ENCODE measurements at regions not wholly inside any gene's neighbourhood (a gene's known extent, or its start where the extent isn't known, plus 50 kb on each side); places are given as distances from the start of the nearest gene placed in this dataset.

DNA sequence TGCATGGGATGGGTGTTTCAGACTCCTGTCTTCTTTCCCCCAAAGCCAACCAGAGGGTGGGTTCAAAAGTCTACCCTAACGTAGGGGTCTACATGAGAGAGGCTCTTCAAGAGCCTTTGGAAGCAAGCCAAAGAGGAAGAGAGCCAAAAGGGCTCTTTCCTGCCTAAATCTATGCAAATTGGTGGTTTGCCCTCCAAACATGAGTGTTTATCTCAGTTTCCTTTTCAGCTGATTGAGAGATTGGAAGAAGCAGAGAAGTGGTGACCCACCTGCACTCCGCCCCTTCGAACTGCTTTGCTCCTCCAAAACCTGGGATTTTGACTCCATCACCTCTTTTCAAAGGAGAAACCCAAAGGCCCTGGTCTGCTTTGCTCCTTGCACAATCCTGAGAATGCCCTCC lies 65.4 kb upstream of the MAF start:
- H3K4me1 ChIP-seq (ENCODE audit: insufficient read depth, low read length, poor library complexity, severe bottlenecking) = peaks cover 8% of the 10 kb centered on the region
- no peaks in the 10 kb centered on the region for H3K27me3 ChIP-seq (ENCODE audit: insufficient read depth, low read length, poor library complexity, severe bottlenecking)
- H3K36me3 ChIP-seq (ENCODE audit: insufficient read depth, low read length) = no peaks in the 10 kb centered on the region
- H3K9me2 ChIP-seq (replicated peaks; ENCODE audit: low read depth, low read length) = no peaks in the 10 kb centered on the region
- no peaks in the 10 kb centered on the region for H3F3A ChIP-seq (ENCODE audit: low read depth)
- TF ChIP-seq, protein P1, sequence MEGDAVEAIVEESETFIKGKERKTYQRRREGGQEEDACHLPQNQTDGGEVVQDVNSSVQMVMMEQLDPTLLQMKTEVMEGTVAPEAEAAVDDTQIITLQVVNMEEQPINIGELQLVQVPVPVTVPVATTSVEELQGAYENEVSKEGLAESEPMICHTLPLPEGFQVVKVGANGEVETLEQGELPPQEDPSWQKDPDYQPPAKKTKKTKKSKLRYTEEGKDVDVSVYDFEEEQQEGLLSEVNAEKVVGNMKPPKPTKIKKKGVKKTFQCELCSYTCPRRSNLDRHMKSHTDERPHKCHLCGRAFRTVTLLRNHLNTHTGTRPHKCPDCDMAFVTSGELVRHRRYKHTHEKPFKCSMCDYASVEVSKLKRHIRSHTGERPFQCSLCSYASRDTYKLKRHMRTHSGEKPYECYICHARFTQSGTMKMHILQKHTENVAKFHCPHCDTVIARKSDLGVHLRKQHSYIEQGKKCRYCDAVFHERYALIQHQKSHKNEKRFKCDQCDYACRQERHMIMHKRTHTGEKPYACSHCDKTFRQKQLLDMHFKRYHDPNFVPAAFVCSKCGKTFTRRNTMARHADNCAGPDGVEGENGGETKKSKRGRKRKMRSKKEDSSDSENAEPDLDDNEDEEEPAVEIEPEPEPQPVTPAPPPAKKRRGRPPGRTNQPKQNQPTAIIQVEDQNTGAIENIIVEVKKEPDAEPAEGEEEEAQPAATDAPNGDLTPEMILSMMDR (conservative IDR thresholded peaks at IDR 0.05; ENCODE audit: low read length) = no peak
- no peak for TF ChIP-seq EZH2phosphoT487 (IDR thresholded peaks at IDR 0.05; ENCODE audit: borderline replicate concordance)
- H3K4me2 ChIP-seq (ENCODE audit: low read depth, low read length, poor library complexity, severe bottlenecking) = no peak overlapping the region
- H3K9me3 ChIP-seq (ENCODE audit: insufficient read depth, low read depth, low read length) = peaks cover 5% of the 10 kb centered on the region
- no peak overlapping the region for H3K9ac ChIP-seq (ENCODE audit: low read depth, low read length, poor library complexity, severe bottlenecking)
- H2AFZ ChIP-seq (ENCODE audit: low read length) = no peak overlapping the region
- H3K79me2 ChIP-seq (ENCODE audit: insufficient read depth, low read length) = no peaks in the 10 kb centered on the region
- H4K20me1 ChIP-seq (ENCODE audit: insufficient read depth, low read length, poor library complexity, severe bottlenecking) = no peaks in the 10 kb centered on the region
- H3K4me3 ChIP-seq (ENCODE audit: low read length, poor library complexity, severe bottlenecking) = no peak overlapping the region

DNA sequence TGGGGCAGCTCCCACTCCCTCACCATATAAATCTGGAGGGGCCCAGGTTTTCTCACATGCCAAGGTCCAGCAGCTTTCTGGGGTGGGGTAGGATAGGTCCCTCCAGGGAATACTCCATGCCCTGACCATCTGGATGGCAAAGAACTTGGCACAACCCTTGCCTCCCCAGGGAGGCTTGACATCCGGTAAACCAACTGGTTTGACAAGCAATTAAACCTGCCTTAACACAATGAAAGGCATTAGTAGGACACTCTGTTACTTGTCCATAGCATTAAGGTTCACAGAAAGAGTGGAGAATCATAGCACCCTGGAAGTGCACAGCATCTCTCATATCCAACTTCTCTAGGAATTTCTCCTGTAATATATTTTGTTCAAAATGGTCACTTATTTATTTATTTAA lies 63.9 kb upstream of the MAF start:
- TF ChIP-seq, protein P1 (conservative IDR thresholded peaks at IDR 0.05; ENCODE audit: low read length) = no peak
- no peak for TF ChIP-seq EZH2phosphoT487 (IDR thresholded peaks at IDR 0.05; ENCODE audit: borderline replicate concordance)
- H3K9me3 ChIP-seq (ENCODE audit: insufficient read depth, low read depth, low read length) = peaks cover 5% of the 10 kb centered on the region; the same call in 1 of the 2 replicates
- H3K4me3 ChIP-seq (ENCODE audit: low read length, poor library complexity, severe bottlenecking) = no peak overlapping the region
- no peaks in the 10 kb centered on the region for H3K36me3 ChIP-seq (ENCODE audit: insufficient read depth, low read length)
- H3K27me3 ChIP-seq (ENCODE audit: insufficient read depth, low read length, poor library complexity, severe bottlenecking) = no peaks in the 10 kb centered on the region
- H3K79me2 ChIP-seq (ENCODE audit: insufficient read depth, low read length) = no peaks in the 10 kb centered on the region
- no peaks in the 10 kb centered on the region for H4K20me1 ChIP-seq (ENCODE audit: insufficient read depth, low read length, poor library complexity, severe bottlenecking)
- H3K4me2 ChIP-seq (ENCODE audit: low read depth, low read length, poor library complexity, severe bottlenecking) = no peak overlapping the region
- peaks cover 8% of the 10 kb centered on the region for H3K4me1 ChIP-seq (ENCODE audit: insufficient read depth, low read length, poor library complexity, severe bottlenecking)
- no peaks in the 10 kb centered on the region for H3K9me2 ChIP-seq (replicated peaks; ENCODE audit: low read depth, low read length)
- H3F3A ChIP-seq (ENCODE audit: low read depth) = no peaks in the 10 kb centered on the region
- H3K9ac ChIP-seq (ENCODE audit: low read depth, low read length, poor library complexity, severe bottlenecking) = no peak overlapping the region
- no peak overlapping the region for H2AFZ ChIP-seq (ENCODE audit: low read length)

GRCh38 chr16:79662669-79663313 lies 62.3 kb upstream of the MAF start:
- Histone ChIP-seq H3K9me3 (ENCODE audit: insufficient read depth, low read depth, low read length) (no peaks in the 10 kb centered on the region), H3K9ac (ENCODE audit: low read depth, low read length, poor library complexity, severe bottlenecking) (no peak overlapping the region), H2AFZ (ENCODE audit: low read length) (no peak overlapping the region), H3K9me2 (replicated peaks; ENCODE audit: low read depth, low read length) (no peaks in the 10 kb centered on the region), H3K27me3 (ENCODE audit: insufficient read depth, low read length, poor library complexity, severe bottlenecking) (no peaks in the 10 kb centered on the region), H3K4me1 (ENCODE audit: insufficient read depth, low read length, poor library complexity, severe bottlenecking) (peaks cover 8% of the 10 kb centered on the region), H3K79me2 (ENCODE audit: insufficient read depth, low read length) (no peaks in the 10 kb centered on the region), H3F3A (ENCODE audit: low read depth) (no peaks in the 10 kb centered on the region), H3K36me3 (ENCODE audit: insufficient read depth, low read length) (no peaks in the 10 kb centered on the region), H3K4me3 (ENCODE audit: low read length, poor library complexity, severe bottlenecking) (no peak overlapping the region), H3K4me2 (ENCODE audit: low read depth, low read length, poor library complexity, severe bottlenecking) (no peak overlapping the region), H4K20me1 (ENCODE audit: insufficient read depth, low read length, poor library complexity, severe bottlenecking) (no peaks in the 10 kb centered on the region)
- no peak for TF ChIP-seq EZH2phosphoT487 (IDR thresholded peaks at IDR 0.05; ENCODE audit: borderline replicate concordance)
- TF ChIP-seq, protein P1 (conservative IDR thresholded peaks at IDR 0.05; ENCODE audit: low read length) = no peak
